ENCODE measurements at regions not wholly inside any gene's neighbourhood (a gene's known extent, or its start where the extent isn't known, plus 50 kb on each side); places are given as distances from the start of the nearest gene placed in this dataset.

DNA sequence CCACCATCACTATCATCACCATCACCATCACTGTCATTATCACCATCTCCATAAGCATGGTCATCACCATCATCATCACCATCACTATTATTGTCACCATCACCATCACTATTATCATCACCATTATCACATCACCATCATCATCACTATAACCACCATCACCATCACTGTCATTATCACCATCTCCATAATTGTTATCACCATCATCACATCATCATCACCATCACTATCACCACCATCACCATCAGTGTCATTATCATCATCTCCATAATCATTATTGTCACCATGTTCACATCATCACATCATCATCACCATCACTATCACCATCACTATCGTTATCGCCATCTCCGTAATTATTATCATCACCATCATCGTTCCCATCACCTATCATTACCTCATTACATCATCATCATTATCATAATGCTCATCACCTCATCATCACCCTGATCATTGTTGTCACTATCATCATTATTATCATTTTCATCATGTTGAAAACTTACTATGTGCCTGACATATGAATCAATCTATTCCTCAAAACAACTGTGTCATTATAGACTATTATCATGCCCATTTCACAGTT lies 280.3 kb upstream of the HS6ST1 start:
- TF ChIP-seq NR3C1 (CRISPR knock-in tag; conservative IDR thresholded peaks at IDR 0.05; ENCODE audit: low read depth) (no peak), TEAD4 (CRISPR knock-in tag; IDR thresholded peaks at IDR 0.05) (no peak), ZNF138 (CRISPR knock-in tag; conservative IDR thresholded peaks at IDR 0.05) (no peak), KAT7 (CRISPR knock-in tag; IDR thresholded peaks at IDR 0.05; ENCODE audit: borderline replicate concordance) (no peak), CBFB (CRISPR knock-in tag; IDR thresholded peaks at IDR 0.05; ENCODE audit: low read depth) (no peak), TEAD1 (CRISPR knock-in tag; IDR thresholded peaks at IDR 0.05) (no peak), CREB1 (CRISPR knock-in tag; IDR thresholded peaks at IDR 0.05) (no peak), JUN (CRISPR knock-in tag; IDR thresholded peaks at IDR 0.05) (no peak), NFYB (CRISPR knock-in tag; conservative IDR thresholded peaks at IDR 0.05; ENCODE audit: low read depth) (no peak), ETV6 (CRISPR knock-in tag; IDR thresholded peaks at IDR 0.05) (no peak)
- TF ChIP-seq, protein P1, sequence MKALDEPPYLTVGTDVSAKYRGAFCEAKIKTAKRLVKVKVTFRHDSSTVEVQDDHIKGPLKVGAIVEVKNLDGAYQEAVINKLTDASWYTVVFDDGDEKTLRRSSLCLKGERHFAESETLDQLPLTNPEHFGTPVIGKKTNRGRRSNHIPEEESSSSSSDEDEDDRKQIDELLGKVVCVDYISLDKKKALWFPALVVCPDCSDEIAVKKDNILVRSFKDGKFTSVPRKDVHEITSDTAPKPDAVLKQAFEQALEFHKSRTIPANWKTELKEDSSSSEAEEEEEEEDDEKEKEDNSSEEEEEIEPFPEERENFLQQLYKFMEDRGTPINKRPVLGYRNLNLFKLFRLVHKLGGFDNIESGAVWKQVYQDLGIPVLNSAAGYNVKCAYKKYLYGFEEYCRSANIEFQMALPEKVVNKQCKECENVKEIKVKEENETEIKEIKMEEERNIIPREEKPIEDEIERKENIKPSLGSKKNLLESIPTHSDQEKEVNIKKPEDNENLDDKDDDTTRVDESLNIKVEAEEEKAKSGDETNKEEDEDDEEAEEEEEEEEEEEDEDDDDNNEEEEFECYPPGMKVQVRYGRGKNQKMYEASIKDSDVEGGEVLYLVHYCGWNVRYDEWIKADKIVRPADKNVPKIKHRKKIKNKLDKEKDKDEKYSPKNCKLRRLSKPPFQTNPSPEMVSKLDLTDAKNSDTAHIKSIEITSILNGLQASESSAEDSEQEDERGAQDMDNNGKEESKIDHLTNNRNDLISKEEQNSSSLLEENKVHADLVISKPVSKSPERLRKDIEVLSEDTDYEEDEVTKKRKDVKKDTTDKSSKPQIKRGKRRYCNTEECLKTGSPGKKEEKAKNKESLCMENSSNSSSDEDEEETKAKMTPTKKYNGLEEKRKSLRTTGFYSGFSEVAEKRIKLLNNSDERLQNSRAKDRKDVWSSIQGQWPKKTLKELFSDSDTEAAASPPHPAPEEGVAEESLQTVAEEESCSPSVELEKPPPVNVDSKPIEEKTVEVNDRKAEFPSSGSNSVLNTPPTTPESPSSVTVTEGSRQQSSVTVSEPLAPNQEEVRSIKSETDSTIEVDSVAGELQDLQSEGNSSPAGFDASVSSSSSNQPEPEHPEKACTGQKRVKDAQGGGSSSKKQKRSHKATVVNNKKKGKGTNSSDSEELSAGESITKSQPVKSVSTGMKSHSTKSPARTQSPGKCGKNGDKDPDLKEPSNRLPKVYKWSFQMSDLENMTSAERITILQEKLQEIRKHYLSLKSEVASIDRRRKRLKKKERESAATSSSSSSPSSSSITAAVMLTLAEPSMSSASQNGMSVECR (CRISPR knock-in tag; IDR thresholded peaks at IDR 0.05; ENCODE audit: borderline replicate concordance): no peak
- TF ChIP-seq, protein P2, sequence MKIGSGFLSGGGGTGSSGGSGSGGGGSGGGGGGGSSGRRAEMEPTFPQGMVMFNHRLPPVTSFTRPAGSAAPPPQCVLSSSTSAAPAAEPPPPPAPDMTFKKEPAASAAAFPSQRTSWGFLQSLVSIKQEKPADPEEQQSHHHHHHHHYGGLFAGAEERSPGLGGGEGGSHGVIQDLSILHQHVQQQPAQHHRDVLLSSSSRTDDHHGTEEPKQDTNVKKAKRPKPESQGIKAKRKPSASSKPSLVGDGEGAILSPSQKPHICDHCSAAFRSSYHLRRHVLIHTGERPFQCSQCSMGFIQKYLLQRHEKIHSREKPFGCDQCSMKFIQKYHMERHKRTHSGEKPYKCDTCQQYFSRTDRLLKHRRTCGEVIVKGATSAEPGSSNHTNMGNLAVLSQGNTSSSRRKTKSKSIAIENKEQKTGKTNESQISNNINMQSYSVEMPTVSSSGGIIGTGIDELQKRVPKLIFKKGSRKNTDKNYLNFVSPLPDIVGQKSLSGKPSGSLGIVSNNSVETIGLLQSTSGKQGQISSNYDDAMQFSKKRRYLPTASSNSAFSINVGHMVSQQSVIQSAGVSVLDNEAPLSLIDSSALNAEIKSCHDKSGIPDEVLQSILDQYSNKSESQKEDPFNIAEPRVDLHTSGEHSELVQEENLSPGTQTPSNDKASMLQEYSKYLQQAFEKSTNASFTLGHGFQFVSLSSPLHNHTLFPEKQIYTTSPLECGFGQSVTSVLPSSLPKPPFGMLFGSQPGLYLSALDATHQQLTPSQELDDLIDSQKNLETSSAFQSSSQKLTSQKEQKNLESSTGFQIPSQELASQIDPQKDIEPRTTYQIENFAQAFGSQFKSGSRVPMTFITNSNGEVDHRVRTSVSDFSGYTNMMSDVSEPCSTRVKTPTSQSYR (CRISPR knock-in tag; IDR thresholded peaks at IDR 0.05): no peak
- TF ChIP-seq, protein P3, sequence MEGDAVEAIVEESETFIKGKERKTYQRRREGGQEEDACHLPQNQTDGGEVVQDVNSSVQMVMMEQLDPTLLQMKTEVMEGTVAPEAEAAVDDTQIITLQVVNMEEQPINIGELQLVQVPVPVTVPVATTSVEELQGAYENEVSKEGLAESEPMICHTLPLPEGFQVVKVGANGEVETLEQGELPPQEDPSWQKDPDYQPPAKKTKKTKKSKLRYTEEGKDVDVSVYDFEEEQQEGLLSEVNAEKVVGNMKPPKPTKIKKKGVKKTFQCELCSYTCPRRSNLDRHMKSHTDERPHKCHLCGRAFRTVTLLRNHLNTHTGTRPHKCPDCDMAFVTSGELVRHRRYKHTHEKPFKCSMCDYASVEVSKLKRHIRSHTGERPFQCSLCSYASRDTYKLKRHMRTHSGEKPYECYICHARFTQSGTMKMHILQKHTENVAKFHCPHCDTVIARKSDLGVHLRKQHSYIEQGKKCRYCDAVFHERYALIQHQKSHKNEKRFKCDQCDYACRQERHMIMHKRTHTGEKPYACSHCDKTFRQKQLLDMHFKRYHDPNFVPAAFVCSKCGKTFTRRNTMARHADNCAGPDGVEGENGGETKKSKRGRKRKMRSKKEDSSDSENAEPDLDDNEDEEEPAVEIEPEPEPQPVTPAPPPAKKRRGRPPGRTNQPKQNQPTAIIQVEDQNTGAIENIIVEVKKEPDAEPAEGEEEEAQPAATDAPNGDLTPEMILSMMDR (IDR thresholded peaks at IDR 0.05): no peak
- TF ChIP-seq, protein P4, sequence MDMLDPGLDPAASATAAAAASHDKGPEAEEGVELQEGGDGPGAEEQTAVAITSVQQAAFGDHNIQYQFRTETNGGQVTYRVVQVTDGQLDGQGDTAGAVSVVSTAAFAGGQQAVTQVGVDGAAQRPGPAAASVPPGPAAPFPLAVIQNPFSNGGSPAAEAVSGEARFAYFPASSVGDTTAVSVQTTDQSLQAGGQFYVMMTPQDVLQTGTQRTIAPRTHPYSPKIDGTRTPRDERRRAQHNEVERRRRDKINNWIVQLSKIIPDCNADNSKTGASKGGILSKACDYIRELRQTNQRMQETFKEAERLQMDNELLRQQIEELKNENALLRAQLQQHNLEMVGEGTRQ (CRISPR knock-in tag; IDR thresholded peaks at IDR 0.05): no peak
